ENCODE measurements at regions not wholly inside any gene's neighbourhood (a gene's known extent, or its start where the extent isn't known, plus 50 kb on each side); places are given as distances from the start of the nearest gene placed in this dataset.
"Not testable (repeated sequence)": the region's sequence is repeated elsewhere in the genome, so short reads cannot be mapped to it uniquely, and the experiment has no call there.

GRCh38 chr7:76679174-76679573 lies 52.1 kb upstream of the POMZP3 start:
- not testable (repeated sequence) for H3K27ac ChIP-seq (ENCODE audit: low read depth in 1 of 2, low read length in 1 of 2); DNase-seq (ENCODE audit: low read depth in 6 of 9, low spot score in 9 of 9); H3K4me1 ChIP-seq (ENCODE audit: control insufficient read depth in 2 of 2, insufficient read depth in 2 of 2, low read length in 2 of 2); H3K9me3 ChIP-seq (ENCODE audit: control insufficient read depth in 2 of 2, insufficient read depth in 1 of 2, low read length in 1 of 2); H3K27me3 ChIP-seq (ENCODE audit: control insufficient read depth in 2 of 2, insufficient read depth in 1 of 2, low read length in 1 of 2); H3K36me3 ChIP-seq (ENCODE audit: control insufficient read depth in 2 of 2, insufficient read depth in 2 of 2, low read length in 1 of 2); H3K4me3 ChIP-seq (ENCODE audit: low read length in 2 of 2)
- 98% methylated on average over 2 of the region's 2 CpGs for WGBS

GRCh38 chr7:76678500-76678899 lies 51.4 kb upstream of the POMZP3 start:
- not testable (repeated sequence) for H3K27me3 ChIP-seq (ENCODE audit: control insufficient read depth in 2 of 2, insufficient read depth in 1 of 2, low read length in 1 of 2); H3K4me3 ChIP-seq (ENCODE audit: low read length in 2 of 2); H3K4me1 ChIP-seq (ENCODE audit: control insufficient read depth in 2 of 2, insufficient read depth in 2 of 2, low read length in 2 of 2); DNase-seq (ENCODE audit: low read depth in 6 of 9, low spot score in 9 of 9); H3K36me3 ChIP-seq (ENCODE audit: control insufficient read depth in 2 of 2, insufficient read depth in 2 of 2, low read length in 1 of 2); H3K9me3 ChIP-seq (ENCODE audit: control insufficient read depth in 2 of 2, insufficient read depth in 1 of 2, low read length in 1 of 2); H3K27ac ChIP-seq (ENCODE audit: low read depth in 1 of 2, low read length in 1 of 2)
- 98% methylated on average over 3 of the region's 4 CpGs for WGBS

- H3K4me3 ChIP-seq (ENCODE audit: low read length in 2 of 2); H3K36me3 ChIP-seq (ENCODE audit: control insufficient read depth in 2 of 2, insufficient read depth in 2 of 2, low read length in 1 of 2); H3K27ac ChIP-seq (ENCODE audit: low read depth in 1 of 2, low read length in 1 of 2); H3K4me1 ChIP-seq (ENCODE audit: control insufficient read depth in 2 of 2, insufficient read depth in 2 of 2, low read length in 2 of 2); H3K27me3 ChIP-seq (ENCODE audit: control insufficient read depth in 2 of 2, insufficient read depth in 1 of 2, low read length in 1 of 2); H3K9me3 ChIP-seq (ENCODE audit: control insufficient read depth in 2 of 2, insufficient read depth in 1 of 2, low read length in 1 of 2); DNase-seq (ENCODE audit: low read depth in 6 of 9, low spot score in 9 of 9): not testable (repeated sequence)
- WGBS = 97% methylated on average over 1 of the region's 1 CpG
Observed at GRCh38 chr7:76676890-76677289, 49.8 kb upstream of the POMZP3 start.

All from thymus (tissue), 11 donors.